ENCODE measurements at regions not wholly inside any gene's neighbourhood (a gene's known extent, or its start where the extent isn't known, plus 50 kb on each side); places are given as distances from the start of the nearest gene placed in this dataset.

DNA sequence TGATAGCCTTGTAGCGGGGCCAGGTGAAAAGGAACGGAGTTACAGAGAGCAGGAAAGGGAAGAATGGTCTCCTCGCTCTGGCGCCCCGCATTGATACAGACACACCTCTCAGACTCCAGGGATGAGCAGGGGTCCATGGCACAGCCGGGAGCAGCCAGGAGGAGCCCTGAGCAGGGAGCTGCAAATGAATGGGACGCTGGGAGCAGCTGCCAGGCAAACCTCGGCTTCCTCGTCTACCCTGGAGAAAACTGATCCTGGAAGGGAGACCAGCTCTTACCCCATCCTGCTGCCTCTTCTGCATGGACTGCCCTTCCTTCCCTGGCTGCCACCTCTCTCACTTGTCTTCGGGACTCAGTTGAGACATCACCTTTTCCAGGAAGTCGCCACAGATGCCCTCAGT, 97.3 kb upstream of the MAFB start:
- ATAC-seq = no peak
- no TSS peak for BruUV-seq (replicated peaks)
- H3K27me3 ChIP-seq (ENCODE audit: insufficient read depth, low read length) = peaks cover 34% of the 10 kb centered on the region
- ChIA-PET CTCF (no interaction called here), RAD21 (ENCODE audit: low non-redundant PET in 1 of 2, low total read pairs in 2 of 2, uncharacterized antibody in 2 of 2, unreplicated experiment in 2 of 2) (no interaction called here), POLR2A (no interaction called here)
- DNase-seq (ENCODE audit: low read depth, low spot score) = no peak
- H2AFZ ChIP-seq (ENCODE audit: low read depth, low read length, poor library complexity, severe bottlenecking) = no peak overlapping the region
- no peaks in the 10 kb centered on the region for H3K79me2 ChIP-seq (ENCODE audit: insufficient read depth, low read length)
- no peaks in the 10 kb centered on the region for H3K9me2 ChIP-seq (ENCODE audit: insufficient read depth)
- no peak overlapping the region for H3K4me3 ChIP-seq (replicated peaks in 1 of 2; ENCODE audit: low read depth in 1 of 2, low read length in 2 of 2)
- no peak overlapping the region for H3K9ac ChIP-seq (ENCODE audit: low read length)
- H3K9me3 ChIP-seq (ENCODE audit: control insufficient read depth in 1 of 2, insufficient read depth in 1 of 2, low read depth in 1 of 2, low read length in 2 of 2) = no peaks in the 10 kb centered on the region
- no peak overlapping the region for H3K27ac ChIP-seq (ENCODE audit: low read depth, low read length)
- H3K36me3 ChIP-seq (ENCODE audit: control insufficient read depth in 1 of 2, insufficient read depth in 2 of 2, low read length in 2 of 2) = no peaks in the 10 kb centered on the region
- no peaks in the 10 kb centered on the region for H4K20me1 ChIP-seq (ENCODE audit: insufficient read depth)
- no peak for TF ChIP-seq FOSL1 (IDR thresholded peaks at IDR 0.05; ENCODE audit: low read depth)
- no peak for TF ChIP-seq RAD21 (IDR thresholded peaks at IDR 0.05; ENCODE audit: low read depth)
- TF ChIP-seq ELF1 (IDR thresholded peaks at IDR 0.05; ENCODE audit: borderline replicate concordance, low read depth) = no peak
- TF ChIP-seq SP1 (IDR thresholded peaks at IDR 0.05; ENCODE audit: low read depth) = no peak
- H3K4me2 ChIP-seq (ENCODE audit: low read length) = no peak overlapping the region
- H3K4me1 ChIP-seq (ENCODE audit: control insufficient read depth in 1 of 2, insufficient read depth in 2 of 2, low read length in 2 of 2) = no peaks in the 10 kb centered on the region
- intact Hi-C loops (cut with micrococcal nuclease) = no loop called here

DNA sequence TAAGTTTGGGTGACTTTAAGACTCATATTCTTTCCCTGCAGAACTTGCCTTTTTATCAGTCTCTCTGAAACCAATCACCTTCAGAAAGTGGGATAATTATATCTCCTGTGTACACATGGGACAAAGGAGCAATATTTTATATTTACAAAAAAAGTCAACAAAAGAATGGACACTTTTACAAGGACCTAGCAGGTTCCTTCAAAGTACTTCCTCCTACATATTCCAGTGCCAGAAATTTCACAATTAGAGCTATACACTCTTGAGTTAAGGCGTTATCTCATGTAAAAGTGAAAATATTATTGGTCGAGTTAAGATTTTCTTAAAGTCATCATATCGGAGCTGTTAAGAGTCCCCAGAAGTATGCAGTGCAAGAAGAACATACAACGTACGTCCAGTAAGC, 98.9 kb upstream of the MAFB start:
- H3K27ac ChIP-seq (ENCODE audit: low read depth, low read length) = no peak overlapping the region
- H3K4me2 ChIP-seq (ENCODE audit: low read length) = no peak overlapping the region
- H3K9me3 ChIP-seq (ENCODE audit: control insufficient read depth in 1 of 2, insufficient read depth in 1 of 2, low read depth in 1 of 2, low read length in 2 of 2) = no peaks in the 10 kb centered on the region
- H3K36me3 ChIP-seq (ENCODE audit: control insufficient read depth in 1 of 2, insufficient read depth in 2 of 2, low read length in 2 of 2) = no peaks in the 10 kb centered on the region
- DNase-seq (ENCODE audit: low read depth, low spot score) (no peak), ATAC-seq (no peak)
- POLR2A ChIA-PET = no interaction called here
- BruUV-seq (replicated peaks) = no TSS peak
- H3K9ac ChIP-seq (ENCODE audit: low read length) = no peak overlapping the region
- no peaks in the 10 kb centered on the region for H3K9me2 ChIP-seq (ENCODE audit: insufficient read depth)
- no peak overlapping the region for H3K4me3 ChIP-seq (replicated peaks in 1 of 2; ENCODE audit: low read depth in 1 of 2, low read length in 2 of 2)
- CTCF ChIA-PET = no interaction called here
- TF ChIP-seq EZH2phosphoT487 (IDR thresholded peaks at IDR 0.05; ENCODE audit: borderline replicate concordance) (no peak), CEBPB (IDR thresholded peaks at IDR 0.05; ENCODE audit: low read depth) (no peak), ZNF274 (IDR thresholded peaks at IDR 0.05; ENCODE audit: low read depth, low read length) (no peak), JUND (IDR thresholded peaks at IDR 0.05) (no peak), ZFX (IDR thresholded peaks at IDR 0.05) (no peak), EZH2 (IDR thresholded peaks at IDR 0.05) (no peak), EGR1 (IDR thresholded peaks at IDR 0.05; ENCODE audit: low read depth) (no peak), TCF7L2 (IDR thresholded peaks at IDR 0.05; ENCODE audit: borderline replicate concordance, extremely low read depth, insufficient read depth, insufficient read length) (no peak), YY1 (IDR thresholded peaks at IDR 0.05; ENCODE audit: extremely low read depth, insufficient replicate concordance, low read depth, low read length) (no peak), ELF1 (IDR thresholded peaks at IDR 0.05; ENCODE audit: borderline replicate concordance, low read depth) (no peak), POLR2AphosphoS5 (IDR thresholded peaks at IDR 0.05; ENCODE audit: low read depth, low read length) (no peak), SRF (IDR thresholded peaks at IDR 0.05; ENCODE audit: low read depth) (no peak), SP1 (IDR thresholded peaks at IDR 0.05; ENCODE audit: low read depth) (no peak), POLR2A (IDR thresholded peaks at IDR 0.05; ENCODE audit: borderline replicate concordance, extremely low read depth, insufficient read depth, insufficient read length) (no peak), CBX3 (IDR thresholded peaks at IDR 0.05; ENCODE audit: low read depth) (no peak)
- TF ChIP-seq, protein P1, sequence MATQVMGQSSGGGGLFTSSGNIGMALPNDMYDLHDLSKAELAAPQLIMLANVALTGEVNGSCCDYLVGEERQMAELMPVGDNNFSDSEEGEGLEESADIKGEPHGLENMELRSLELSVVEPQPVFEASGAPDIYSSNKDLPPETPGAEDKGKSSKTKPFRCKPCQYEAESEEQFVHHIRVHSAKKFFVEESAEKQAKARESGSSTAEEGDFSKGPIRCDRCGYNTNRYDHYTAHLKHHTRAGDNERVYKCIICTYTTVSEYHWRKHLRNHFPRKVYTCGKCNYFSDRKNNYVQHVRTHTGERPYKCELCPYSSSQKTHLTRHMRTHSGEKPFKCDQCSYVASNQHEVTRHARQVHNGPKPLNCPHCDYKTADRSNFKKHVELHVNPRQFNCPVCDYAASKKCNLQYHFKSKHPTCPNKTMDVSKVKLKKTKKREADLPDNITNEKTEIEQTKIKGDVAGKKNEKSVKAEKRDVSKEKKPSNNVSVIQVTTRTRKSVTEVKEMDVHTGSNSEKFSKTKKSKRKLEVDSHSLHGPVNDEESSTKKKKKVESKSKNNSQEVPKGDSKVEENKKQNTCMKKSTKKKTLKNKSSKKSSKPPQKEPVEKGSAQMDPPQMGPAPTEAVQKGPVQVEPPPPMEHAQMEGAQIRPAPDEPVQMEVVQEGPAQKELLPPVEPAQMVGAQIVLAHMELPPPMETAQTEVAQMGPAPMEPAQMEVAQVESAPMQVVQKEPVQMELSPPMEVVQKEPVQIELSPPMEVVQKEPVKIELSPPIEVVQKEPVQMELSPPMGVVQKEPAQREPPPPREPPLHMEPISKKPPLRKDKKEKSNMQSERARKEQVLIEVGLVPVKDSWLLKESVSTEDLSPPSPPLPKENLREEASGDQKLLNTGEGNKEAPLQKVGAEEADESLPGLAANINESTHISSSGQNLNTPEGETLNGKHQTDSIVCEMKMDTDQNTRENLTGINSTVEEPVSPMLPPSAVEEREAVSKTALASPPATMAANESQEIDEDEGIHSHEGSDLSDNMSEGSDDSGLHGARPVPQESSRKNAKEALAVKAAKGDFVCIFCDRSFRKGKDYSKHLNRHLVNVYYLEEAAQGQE (IDR thresholded peaks at IDR 0.05; ENCODE audit: low read depth) = no peak
- RAD21 ChIA-PET (ENCODE audit: low non-redundant PET in 1 of 2, low total read pairs in 2 of 2, uncharacterized antibody in 2 of 2, unreplicated experiment in 2 of 2) = no interaction called here
- H4K20me1 ChIP-seq (ENCODE audit: insufficient read depth) = no peaks in the 10 kb centered on the region
- no peaks in the 10 kb centered on the region for H3K79me2 ChIP-seq (ENCODE audit: insufficient read depth, low read length)
- H3K27me3 ChIP-seq (ENCODE audit: insufficient read depth, low read length) = peaks cover 42% of the 10 kb centered on the region
- H3K4me1 ChIP-seq (ENCODE audit: control insufficient read depth in 1 of 2, insufficient read depth in 2 of 2, low read length in 2 of 2) = no peaks in the 10 kb centered on the region
- intact Hi-C loops (cut with micrococcal nuclease) = no loop called here
- H2AFZ ChIP-seq (ENCODE audit: low read depth, low read length, poor library complexity, severe bottlenecking) = no peak overlapping the region
